Fibroblast of the aortic adventitia (primary cell): ENCODE measurements at regions not wholly inside any gene's neighbourhood (a gene's known extent, or its start where the extent isn't known, plus 50 kb on each side); places are given as distances from the start of the nearest gene placed in this dataset.
A peak's percentile ranks its signal among the peaks of the same experiment; 100 is the strongest.

Experiments used
- DNase-seq: peaks from one replicate; pipeline ENCODE4 v3.0.0-alpha.2; 2010; ENCODE audit warnings: low read depth
- H3K4me3 ChIP-seq: 2 replicates; pipeline ENCODE4 v1.5.1; 2011; ENCODE audit warnings: low read depth, mild to moderate bottlenecking, control low read depth, low read length, moderate library complexity
- CTCF ChIP-seq: IDR thresholded peaks from 2 replicates; pipeline ENCODE4 v1.5.1; 2011; ENCODE audit warnings: mild to moderate bottlenecking, low read length, control low read depth, inconsistent platforms; ENCODE audit not compliant: insufficient read depth

- TF ChIP-seq CTCF: no peak
- no peak for DNase-seq
- no peak overlapping the region for H3K4me3 ChIP-seq
These were observed 122.7 kb upstream of the ZFHX3 start for GRCh38 chr16:73170612-73171038.

DNA sequence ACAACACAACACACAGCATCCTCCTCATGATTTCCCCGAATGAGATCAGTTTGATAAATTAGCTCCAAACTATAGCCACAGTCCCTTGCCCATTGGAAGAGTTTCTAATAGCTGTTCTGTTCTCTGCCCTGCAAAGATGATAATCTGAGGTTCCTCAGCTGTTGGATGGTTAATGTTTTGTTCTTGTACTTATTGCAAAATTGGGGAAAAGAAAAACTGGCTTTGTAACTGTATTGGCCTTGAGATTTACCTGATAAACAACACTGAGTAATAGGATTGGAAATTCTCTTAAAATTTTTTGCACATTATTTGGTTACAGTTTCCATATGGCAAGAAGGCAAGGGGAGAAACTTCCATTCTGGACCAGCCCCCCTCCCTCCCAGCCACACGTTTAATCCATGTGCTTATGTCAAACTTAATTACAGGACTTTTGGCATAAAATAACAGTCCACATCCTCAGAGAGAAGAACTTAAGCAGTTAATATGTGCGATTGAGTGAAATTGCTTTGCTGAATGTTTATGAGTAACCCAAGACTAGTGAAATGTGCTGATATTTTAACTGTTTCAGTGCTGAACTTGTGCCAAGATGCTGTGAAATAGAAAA, 119.1 kb upstream of the ZFHX3 start:
- no peak for TF ChIP-seq CTCF
- peak; percentile 71 for DNase-seq
- peak overlapping the region; percentile 39 for H3K4me3 ChIP-seq

DNA sequence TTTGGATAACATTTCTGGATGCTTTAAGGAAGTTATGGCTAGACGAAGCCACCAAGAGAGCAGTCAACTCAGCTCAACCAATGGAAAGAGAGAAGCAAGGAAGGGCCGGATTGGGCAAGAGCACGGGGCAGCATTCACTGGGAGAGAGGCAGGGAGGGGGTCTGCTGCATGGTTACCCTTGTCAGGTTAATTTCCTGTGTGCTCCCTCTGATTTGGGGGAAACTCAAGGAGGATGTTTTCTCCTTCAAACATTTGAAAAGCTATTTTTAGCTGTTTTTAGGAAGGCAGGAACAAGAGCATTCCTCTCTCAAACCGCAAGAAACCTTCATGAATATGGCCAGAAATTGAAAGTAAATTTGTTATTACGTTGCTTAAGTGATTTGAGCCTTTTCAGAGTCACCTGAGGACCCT, 118.5 kb upstream of the ZFHX3 start:
- TF ChIP-seq CTCF: no peak
- peak; percentile 65 for DNase-seq
- H3K4me3 ChIP-seq: peak overlapping the region; percentile 39

- peak; percentile 28 for DNase-seq
- no peak for TF ChIP-seq CTCF
- H3K4me3 ChIP-seq: no peak overlapping the region
These were observed 115.4 kb upstream of the ZFHX3 start for GRCh38 chr16:73163238-73163815.

DNA sequence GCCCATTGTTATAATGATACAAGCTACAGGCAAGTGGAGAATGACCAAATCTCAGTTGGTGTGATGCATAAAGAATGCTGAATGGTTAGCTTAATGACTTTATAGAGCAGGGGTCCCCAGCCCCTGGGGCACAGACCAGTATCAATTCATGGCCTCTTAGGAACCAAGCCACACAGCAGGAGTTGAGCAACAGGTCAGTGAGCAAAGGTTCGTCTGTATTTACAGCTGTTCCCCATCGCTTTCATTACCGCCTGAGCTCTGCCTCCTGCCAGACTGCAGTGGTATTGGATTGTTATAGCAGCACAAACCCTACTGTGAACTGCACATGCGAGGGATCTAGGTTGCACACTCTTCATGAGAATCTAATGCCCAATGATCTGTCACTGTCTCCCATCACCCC, 114.0 kb upstream of the ZFHX3 start:
- TF ChIP-seq CTCF: no peak
- DNase-seq: no peak
- no peak overlapping the region for H3K4me3 ChIP-seq

DNA sequence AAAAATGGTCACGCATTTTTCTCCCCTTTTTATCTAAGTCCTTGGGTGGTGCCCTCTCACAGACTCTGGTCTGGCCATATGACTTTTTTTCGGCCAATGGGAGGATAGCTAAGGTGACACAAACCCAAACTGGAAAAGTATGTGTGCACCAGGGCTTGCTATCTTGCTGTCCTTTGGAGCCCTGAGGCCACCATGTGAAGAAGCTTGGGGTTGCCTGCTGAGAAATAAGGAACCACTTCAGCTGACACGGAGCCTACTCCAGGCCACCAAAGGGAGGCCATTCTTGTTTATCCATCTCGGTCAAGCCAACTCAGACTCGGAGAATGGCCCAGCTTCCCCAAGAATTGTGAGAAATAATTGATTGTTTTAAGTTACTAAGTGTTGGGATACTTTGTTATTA, 111.4 kb upstream of the ZFHX3 start:
- no peak for TF ChIP-seq CTCF
- DNase-seq: no peak

GRCh38 chr16:73157861-73158260, 109.9 kb upstream of the ZFHX3 start:
- no peak for DNase-seq
- H3K4me3 ChIP-seq: no peak overlapping the region

More for the DNA sequence above, 111.4 kb upstream of the ZFHX3 start:
- no peak overlapping the region for H3K4me3 ChIP-seq

More at GRCh38 chr16:73157861-73158260, 109.9 kb upstream of the ZFHX3 start:
- TF ChIP-seq CTCF: no peak
